Keratinocyte (primary cell): ENCODE measurements at regions not wholly inside any gene's neighbourhood (a gene's known extent, or its start where the extent isn't known, plus 50 kb on each side); places are given as distances from the start of the nearest gene placed in this dataset.
"Not testable (repeated sequence)": the region's sequence is repeated elsewhere in the genome, so short reads cannot be mapped to it uniquely, and the experiment has no call there.

ENCODE experiments used
- DNase-seq: peaks from one replicate; pipeline ENCODE4 v3.0.0-alpha.2; 2011; ENCODE audit warnings: low read depth, missing footprints, low spot score
- FAIRE-seq: peaks from 2 replicates; lab custom pipeline; 2011; peaks lifted over from hg19 to GRCh38; lab: Jason Lieb, UNC
- H2AFZ ChIP-seq: 2 replicates; pipeline ENCODE4 v1.6.0; 2012; ENCODE audit warnings: low read length, control low read depth, inconsistent platforms; ENCODE audit not compliant: control insufficient read depth
- H3K27ac ChIP-seq: 2 replicates; pipeline ENCODE4 v1.5.1; 2011; ENCODE audit warnings: low read length; ENCODE audit not compliant: control insufficient read depth, insufficient read depth
- H3K27me3 ChIP-seq: 3 replicates; pipeline ENCODE4 v1.6.0; 2011; ENCODE audit warnings: low read length; ENCODE audit not compliant: control insufficient read depth, insufficient read depth; ENCODE audit errors: extremely low read depth
- H3K36me3 ChIP-seq, 2 experiments: 2 replicates in 1 of 2; 3 replicates in 1 of 2; pipeline ENCODE4 v1.5.1; 2011; ENCODE audit warnings: low read length in 2 of 2, mild to moderate bottlenecking in 1 of 2; ENCODE audit not compliant: control insufficient read depth in 2 of 2, insufficient read depth in 2 of 2; ENCODE audit errors: extremely low read depth in 1 of 2
- H3K4me1 ChIP-seq: 3 replicates; pipeline ENCODE4 v1.5.1; 2011; ENCODE audit warnings: low read length; ENCODE audit not compliant: control insufficient read depth, insufficient read depth; ENCODE audit errors: extremely low read depth
- H3K4me2 ChIP-seq: 3 replicates; pipeline ENCODE4 v1.6.0; 2011; ENCODE audit warnings: low read depth, low read length; ENCODE audit not compliant: control insufficient read depth, insufficient read depth; ENCODE audit errors: extremely low read depth
- H3K4me3 ChIP-seq, 3 experiments: fragments of 200-600 bp in 1 of 3; sonication (generic) in 1 of 3; 2 replicates in 2 of 3; 3 replicates in 1 of 3; pipeline ENCODE4 v1.5.1; 2011 to 2016; ENCODE audit warnings: low read length in 3 of 3, mild to moderate bottlenecking in 3 of 3, control low read depth in 2 of 3, inconsistent platforms in 1 of 3, low read depth in 1 of 3, mixed read lengths in 1 of 3, mixed run types in 1 of 3, moderate library complexity in 1 of 3; ENCODE audit not compliant: control insufficient read depth in 2 of 3, insufficient read depth in 2 of 3; ENCODE audit errors: extremely low read depth in 1 of 3
- H3K79me2 ChIP-seq: 2 replicates; pipeline ENCODE4 v1.6.0; 2012; ENCODE audit warnings: low read length; ENCODE audit not compliant: control insufficient read depth, insufficient read depth
- H3K9ac ChIP-seq: 3 replicates; pipeline ENCODE4 v1.6.0; 2011; ENCODE audit warnings: low read length; ENCODE audit not compliant: control insufficient read depth, insufficient read depth; ENCODE audit errors: extremely low read depth
- H3K9me1 ChIP-seq: 3 replicates; pipeline ENCODE4 v1.6.0; 2011; ENCODE audit warnings: low read length; ENCODE audit not compliant: control insufficient read depth, insufficient read depth; ENCODE audit errors: extremely low read depth
- H3K9me3 ChIP-seq: 2 replicates; pipeline ENCODE4 v1.5.1; 2012; ENCODE audit warnings: low read depth, low read length; ENCODE audit not compliant: control insufficient read depth
- H4K20me1 ChIP-seq: 3 replicates; pipeline ENCODE4 v1.6.0; 2011; ENCODE audit warnings: low read length; ENCODE audit not compliant: control insufficient read depth, insufficient read depth; ENCODE audit errors: extremely low read depth
- CTCF ChIP-seq, 3 experiments: IDR thresholded peaks in 1 of 3; conservative IDR thresholded peaks in 1 of 3; optimal IDR thresholded peaks in 1 of 3; 2 replicates in 2 of 3; 3 replicates in 1 of 3; pipeline versions ENCODE3 to v1.5.1; 2011; ENCODE audit warnings: low read length in 3 of 3, mild to moderate bottlenecking in 3 of 3, moderate library complexity in 2 of 3, control low read depth in 1 of 3, inconsistent platforms in 1 of 3; ENCODE audit not compliant: insufficient read depth in 2 of 3; ENCODE audit errors: extremely low read depth in 1 of 3
- EZH2 ChIP-seq: IDR thresholded peaks from one replicate; pipeline ENCODE4 v1.6.1; 2012; ENCODE audit warnings: inconsistent platforms, mild to moderate bottlenecking, low read length, moderate library complexity
- dilution Hi-C: fragments of 300-500 bp; cut with MboI; formaldehyde crosslinking; loops from one replicate; pipeline ENCODE4 v1.7.0; 2020; ENCODE audit warnings: low sequenced_read_pairs; ENCODE audit not compliant: extremely low pct_ligation_motif_present

DNA sequence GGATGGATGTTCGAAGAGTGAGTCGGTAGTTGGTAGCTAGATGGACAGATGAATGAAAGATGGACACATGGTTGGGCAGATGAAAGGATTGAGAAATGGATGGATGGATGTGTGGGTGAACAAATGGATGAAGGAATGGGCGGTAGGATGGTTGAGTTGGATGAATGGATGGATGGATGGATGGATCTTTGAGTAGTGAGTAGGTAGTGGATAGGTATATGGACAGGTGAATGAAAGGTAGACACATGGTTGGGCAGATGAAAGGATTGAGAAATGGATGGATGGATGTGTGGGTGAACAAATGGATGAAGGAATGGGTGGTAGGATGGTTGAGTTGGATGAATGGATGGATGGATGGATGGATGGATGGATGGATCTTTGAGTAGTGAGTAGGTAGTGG, 97.0 kb upstream of the ADAMTS2 start:
- H3K4me3 ChIP-seq, H3K36me3 ChIP-seq, DNase-seq, H3K27me3 ChIP-seq, H3K9me1 ChIP-seq, H3K9ac ChIP-seq, H3K79me2 ChIP-seq, H2AFZ ChIP-seq, H3K27ac ChIP-seq, H4K20me1 ChIP-seq, dilution Hi-C loops, H3K4me1 ChIP-seq, FAIRE-seq, H3K4me2 ChIP-seq: not testable (repeated sequence)
- H3K9me3 ChIP-seq = peaks cover 13% of the 10 kb centered on the region

GRCh38 chr5:179439181-179439985, 94.1 kb upstream of the ADAMTS2 start:
- H3K27me3 ChIP-seq = no peaks in the 10 kb centered on the region
- H3K9me3 ChIP-seq = peaks cover 15% of the 10 kb centered on the region
- H2AFZ ChIP-seq = no peak overlapping the region
- no peaks in the 10 kb centered on the region for H3K4me1 ChIP-seq
- no peaks in the 10 kb centered on the region for H4K20me1 ChIP-seq
- DNase-seq (no peak), FAIRE-seq (no peak)
- no peak overlapping the region for H3K27ac ChIP-seq
- no peaks in the 10 kb centered on the region for H3K36me3 ChIP-seq
- dilution Hi-C loops = no loop called here
- no peaks in the 10 kb centered on the region for H3K9me1 ChIP-seq
- no peak overlapping the region for H3K4me2 ChIP-seq
- no peak overlapping the region for H3K9ac ChIP-seq
- H3K4me3 ChIP-seq = no peak overlapping the region
- no peak for TF ChIP-seq EZH2
- no peak for TF ChIP-seq CTCF (optimal IDR thresholded peaks at IDR 0.05 in 1 of 3, IDR thresholded peaks at IDR 0.05 in 1 of 3, conservative IDR thresholded peaks at IDR 0.05 in 1 of 3; ENCODE audit: extremely low read depth in 1 of 3, insufficient read depth in 2 of 3, low read length in 3 of 3)
- H3K79me2 ChIP-seq = no peaks in the 10 kb centered on the region

- no peak overlapping the region for H3K27ac ChIP-seq
- no peak for FAIRE-seq
- no peak overlapping the region for H3K4me2 ChIP-seq
- H2AFZ ChIP-seq = no peak overlapping the region
- no peaks in the 10 kb centered on the region for H3K36me3 ChIP-seq
- H3K9me1 ChIP-seq = no peaks in the 10 kb centered on the region
- H3K4me3 ChIP-seq = no peak overlapping the region
- no peak for DNase-seq
- dilution Hi-C loops = no loop called here
- H3K9ac ChIP-seq = no peak overlapping the region
- H3K79me2 ChIP-seq = no peaks in the 10 kb centered on the region
- TF ChIP-seq EZH2 (no peak), CTCF (optimal IDR thresholded peaks at IDR 0.05 in 1 of 3, IDR thresholded peaks at IDR 0.05 in 1 of 3, conservative IDR thresholded peaks at IDR 0.05 in 1 of 3; ENCODE audit: extremely low read depth in 1 of 3, insufficient read depth in 2 of 3, low read length in 3 of 3) (no peak)
- H3K27me3 ChIP-seq = no peaks in the 10 kb centered on the region
- no peaks in the 10 kb centered on the region for H4K20me1 ChIP-seq
- peaks cover 15% of the 10 kb centered on the region for H3K9me3 ChIP-seq
- no peaks in the 10 kb centered on the region for H3K4me1 ChIP-seq
These were observed 93.2 kb upstream of the ADAMTS2 start for GRCh38 chr5:179438461-179438860.
